ENCODE measurements at regions not wholly inside any gene's neighbourhood (a gene's known extent, or its start where the extent isn't known, plus 50 kb on each side); places are given as distances from the start of the nearest gene placed in this dataset.

- DNase-seq = no peak
Observed at GRCh38 chr1:232518349-232518748, 111.6 kb downstream of the SIPA1L2 start.

GRCh38 chr1:232517204-232517603 lies 112.7 kb downstream of the SIPA1L2 start:
- DNase-seq = no peak

- no peak for DNase-seq
Observed at GRCh38 chr1:232515706-232516105, 114.2 kb downstream of the SIPA1L2 start.

GRCh38 chr1:232512712-232513111 lies 117.2 kb downstream of the SIPA1L2 start:
- no peak for DNase-seq

GRCh38 chr1:232511172-232511571 lies 118.8 kb downstream of the SIPA1L2 start:
- no peak for DNase-seq

- DNase-seq = no peak
Observed at GRCh38 chr1:232510367-232511110, 119.4 kb downstream of the SIPA1L2 start.

- no peak for DNase-seq
Observed at GRCh38 chr1:232509570-232509969, 120.4 kb downstream of the SIPA1L2 start.

- no peak for DNase-seq
Observed at GRCh38 chr1:232508130-232508701, 121.7 kb downstream of the SIPA1L2 start.

- no peak for DNase-seq
Observed at GRCh38 chr1:232507571-232507970, 122.4 kb downstream of the SIPA1L2 start.

GRCh38 chr1:232505884-232506283 lies 124.0 kb downstream of the SIPA1L2 start:
- no peak for DNase-seq

- DNase-seq = no peak
Observed at GRCh38 chr1:232504651-232505050, 125.3 kb downstream of the SIPA1L2 start.

- DNase-seq = no peak
Observed at GRCh38 chr1:232503497-232503896, 126.4 kb downstream of the SIPA1L2 start.

GRCh38 chr1:232501854-232502253 lies 128.1 kb downstream of the SIPA1L2 start:
- no peak for DNase-seq

GRCh38 chr1:232499188-232499587 lies 130.7 kb downstream of the SIPA1L2 start:
- DNase-seq = no peak

- DNase-seq = no peak
Observed at GRCh38 chr1:232493869-232494268, 136.1 kb downstream of the SIPA1L2 start.

- no peak for DNase-seq
Observed at GRCh38 chr1:232489256-232489655, 140.7 kb downstream of the SIPA1L2 start.

GRCh38 chr1:232487236-232487635 lies 142.7 kb downstream of the SIPA1L2 start:
- DNase-seq = no peak

- DNase-seq = no peak
Observed at GRCh38 chr1:232486454-232487207, 143.3 kb downstream of the SIPA1L2 start.

GRCh38 chr1:232486006-232486405 lies 143.9 kb downstream of the SIPA1L2 start:
- DNase-seq = no peak

GRCh38 chr1:232484856-232485255 lies 145.1 kb downstream of the SIPA1L2 start:
- DNase-seq = no peak

GRCh38 chr1:232483826-232484225 lies 146.1 kb downstream of the SIPA1L2 start:
- DNase-seq = no peak

GRCh38 chr1:232481091-232481490 lies 148.8 kb downstream of the SIPA1L2 start:
- DNase-seq = no peak

- peak in 1 of 2 experiments; percentile 19 for DNase-seq
Observed at GRCh38 chr1:232477728-232478127, 152.2 kb downstream of the SIPA1L2 start.

GRCh38 chr1:232476538-232476950 lies 153.4 kb downstream of the SIPA1L2 start:
- DNase-seq = no peak
